Stimulated activated CD4-positive, alpha-beta T cell treated with anti-CD3 and anti-CD28 coated beads, Interleukin-12 subunit alpha, Interleukin-12 subunit beta, amount 100 ng/mL, for 24 hours (primary cell): ENCODE measurements at regions not wholly inside any gene's neighbourhood (a gene's known extent, or its start where the extent isn't known, plus 50 kb on each side); places are given as distances from the start of the nearest gene placed in this dataset.
A peak's percentile ranks its signal among the peaks of the same experiment; 100 is the strongest.
"Not testable (repeated sequence)": the region's sequence is repeated elsewhere in the genome, so short reads cannot be mapped to it uniquely, and the experiment has no call there.

Experiments
- DNase-seq, 2 experiments: peaks; one replicate each; pipeline ENCODE4 v3.0.0-alpha.2; 2020; ENCODE audit warnings: low read depth in 2 of 2

DNA sequence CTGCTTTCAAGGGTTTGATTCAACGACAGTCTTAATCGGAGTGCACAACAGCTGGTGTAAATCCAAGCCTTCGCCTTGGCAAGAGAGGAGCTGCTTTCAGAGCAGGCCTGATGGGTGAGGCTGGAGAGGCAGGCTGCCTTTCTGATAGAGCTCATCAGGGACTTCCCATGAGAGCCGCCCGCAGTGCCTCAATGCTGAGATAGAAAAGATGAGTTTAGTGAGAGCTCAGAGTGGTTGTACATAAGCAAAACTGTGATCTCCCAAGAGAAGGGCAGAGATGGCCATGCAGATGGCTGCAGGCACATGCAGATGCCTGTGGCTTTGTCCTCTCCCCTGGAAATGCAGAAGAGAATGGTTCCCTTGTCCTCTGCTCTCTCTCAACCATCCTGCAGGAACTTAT, 122.1 kb downstream of the ARL4C start:
- no peak for DNase-seq

DNA sequence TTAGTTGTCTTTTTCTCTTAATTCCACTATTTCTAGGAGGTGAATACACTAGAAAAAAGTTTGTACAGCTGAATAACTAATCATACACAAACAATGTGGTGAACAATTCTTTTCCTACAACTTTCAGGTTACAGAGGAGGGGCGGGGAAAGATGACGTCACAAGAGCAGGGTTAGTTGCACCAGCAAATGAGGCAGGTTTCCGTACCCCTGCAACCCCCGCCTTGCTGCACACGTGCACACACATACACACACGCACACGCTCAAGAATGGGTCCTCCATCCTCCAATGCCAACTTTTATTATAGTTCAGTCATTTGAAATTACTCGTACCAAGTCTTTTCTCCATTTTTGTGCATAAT, 122.8 kb downstream of the ARL4C start:
- no peak for DNase-seq

DNA sequence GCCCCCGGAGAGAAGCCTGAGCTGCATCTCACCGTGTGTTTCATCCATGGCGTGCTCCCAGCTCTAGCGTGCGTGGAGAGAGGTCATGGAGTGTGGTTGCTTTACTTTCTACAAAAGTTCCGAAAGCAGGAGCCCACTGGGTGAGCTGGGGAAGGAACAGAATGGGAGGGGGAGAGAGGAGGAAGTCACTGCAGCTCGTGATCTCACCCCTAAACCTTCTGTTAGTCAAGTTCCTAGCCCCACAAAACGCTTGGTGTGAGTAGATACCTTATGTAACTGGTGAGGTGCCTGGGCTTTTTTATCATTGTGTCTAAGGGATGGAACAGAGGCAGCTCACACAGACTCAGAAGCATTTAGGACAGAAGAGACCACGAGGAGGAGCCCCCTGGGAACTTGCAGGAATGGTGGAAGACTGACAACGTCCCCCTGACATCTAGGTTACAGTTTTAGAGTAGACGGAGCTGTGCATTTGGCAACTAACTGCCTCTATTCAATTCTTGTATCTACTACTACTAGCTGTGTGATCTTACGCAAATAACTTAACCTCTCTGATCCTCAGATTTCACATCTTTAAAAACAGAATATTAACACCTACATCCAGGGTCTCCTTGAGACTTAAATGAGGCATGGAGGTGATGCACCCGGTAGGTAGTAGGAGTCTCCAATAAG, 123.3 kb downstream of the ARL4C start:
- DNase-seq = no peak

DNA sequence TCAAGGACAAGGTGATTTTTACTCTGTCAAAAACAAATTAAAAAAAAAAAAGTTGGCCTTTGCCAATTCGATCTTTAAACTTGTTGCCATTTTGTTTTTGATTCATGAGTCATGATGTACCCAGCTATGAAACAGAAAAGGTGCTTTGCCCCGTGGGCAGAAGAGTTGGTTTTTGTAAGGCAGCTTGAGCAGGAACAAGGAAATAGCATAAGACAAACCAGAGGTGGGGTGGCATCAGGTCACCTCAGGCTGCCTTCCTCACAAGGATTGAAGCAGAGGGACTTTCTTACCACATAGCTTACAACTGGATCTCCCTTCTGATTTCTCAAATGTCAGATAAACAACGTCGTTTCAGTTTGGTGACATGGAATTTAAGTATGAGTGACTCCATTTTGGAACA, 123.8 kb downstream of the ARL4C start:
- no peak for DNase-seq

DNA sequence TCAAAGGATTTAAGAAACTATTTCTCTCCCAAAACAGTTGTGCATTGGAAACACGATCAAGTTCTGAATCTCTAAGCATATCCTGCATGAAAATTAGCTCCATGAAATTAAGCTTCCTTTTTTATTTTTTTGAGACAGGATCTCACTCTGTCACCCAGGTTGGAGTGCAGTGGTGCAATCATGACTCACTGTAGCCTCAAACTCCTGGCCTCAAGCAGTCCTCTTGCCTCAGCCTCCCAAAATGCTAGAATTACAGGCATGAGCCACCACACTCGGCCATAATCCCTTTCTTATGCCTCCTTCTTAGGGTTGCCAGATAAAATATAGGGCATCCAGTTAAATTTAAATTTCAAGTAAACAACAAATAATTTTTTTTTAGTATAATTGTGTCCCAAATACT, 124.4 kb downstream of the ARL4C start:
- DNase-seq = no peak

DNA sequence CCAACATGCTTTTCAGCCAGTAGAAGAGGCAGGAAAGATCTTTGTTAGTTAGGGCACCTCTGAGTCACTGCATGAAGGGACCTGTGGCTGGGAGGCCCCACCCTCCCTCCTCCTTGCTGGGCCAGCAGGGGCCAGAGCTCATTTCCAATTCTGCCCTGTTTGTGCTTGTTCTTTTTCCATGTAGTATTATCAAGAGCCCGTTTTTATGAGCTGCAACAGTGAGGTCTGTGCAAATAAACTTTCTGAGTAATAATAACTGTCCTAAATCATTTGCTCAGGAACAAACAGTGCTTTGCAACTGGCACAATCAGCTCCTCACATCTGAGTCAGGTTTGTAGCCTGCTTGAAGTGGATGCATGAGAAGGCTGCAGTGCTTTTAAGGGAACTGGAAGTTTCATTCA, 128.0 kb downstream of the ARL4C start:
- DNase-seq = peak; percentile 11 to 22

DNA sequence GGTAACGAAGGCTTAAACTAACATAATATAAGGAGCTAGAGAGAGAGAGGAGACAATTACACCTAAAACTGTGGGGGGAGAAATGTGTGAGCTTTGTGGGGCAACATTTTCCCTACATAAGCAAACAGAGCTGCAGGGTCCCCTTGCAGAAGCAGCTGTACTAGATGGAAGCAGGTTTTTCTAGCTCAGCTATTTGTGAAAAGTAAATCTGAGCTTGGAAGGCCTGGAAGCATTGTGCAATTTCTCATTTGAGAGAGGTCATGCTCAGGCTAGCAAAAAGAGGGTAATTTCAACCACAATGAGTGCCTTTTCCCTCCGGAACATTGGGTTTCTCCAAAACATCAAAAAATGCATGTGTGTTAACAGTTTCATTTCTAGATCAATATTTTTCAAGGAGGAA, 130.0 kb downstream of the ARL4C start:
- DNase-seq = no peak

DNA sequence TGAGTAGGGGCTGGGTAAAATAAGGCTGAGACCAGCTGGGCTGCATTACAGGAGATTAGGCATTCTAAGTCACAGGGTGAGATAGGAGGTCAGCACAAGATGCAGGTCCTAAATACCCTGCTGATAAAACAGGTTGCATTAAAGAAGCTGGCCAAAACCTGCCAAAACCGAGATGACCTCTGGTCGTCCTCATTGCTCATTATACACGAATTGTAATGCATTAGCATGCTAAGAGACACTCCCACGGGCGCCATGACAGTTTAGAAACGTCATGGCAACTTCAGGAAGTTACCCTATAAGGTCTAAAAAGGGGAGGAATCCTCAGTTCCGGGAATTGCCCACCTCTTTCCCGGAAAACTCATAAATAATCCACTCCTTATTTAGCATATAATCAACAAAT, 132.2 kb downstream of the ARL4C start:
- DNase-seq = no peak

DNA sequence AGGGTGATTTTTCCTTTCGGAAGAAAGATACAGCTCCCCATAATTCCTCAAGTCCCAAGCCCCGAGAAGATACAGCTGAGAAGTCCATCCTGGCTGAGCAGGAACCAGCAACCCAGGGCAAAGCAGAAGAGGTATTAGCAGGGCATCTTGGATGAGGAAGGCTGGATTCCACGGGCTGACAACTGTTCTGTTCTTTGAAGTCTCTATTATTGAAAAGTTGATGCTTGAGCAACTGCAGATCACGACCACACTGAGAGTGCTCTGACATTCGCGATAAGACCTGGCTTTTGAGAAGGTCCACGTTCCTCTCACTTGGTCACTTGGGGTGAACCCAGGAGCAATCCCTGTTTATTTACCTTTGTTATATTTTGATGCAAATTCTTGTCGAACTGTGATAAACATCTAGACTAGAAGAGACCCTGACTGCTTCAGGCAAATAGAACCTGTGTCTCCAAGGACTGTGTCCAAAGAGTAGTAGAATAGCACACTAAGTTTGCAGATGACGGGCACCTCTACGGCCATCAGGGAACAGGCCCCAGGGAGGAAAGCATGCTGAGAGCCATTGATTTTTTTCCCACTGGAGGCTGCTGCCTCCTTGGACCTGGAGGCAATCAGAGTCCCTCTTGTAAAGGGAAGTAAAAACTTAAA, 133.1 kb downstream of the ARL4C start:
- DNase-seq = no peak

DNA sequence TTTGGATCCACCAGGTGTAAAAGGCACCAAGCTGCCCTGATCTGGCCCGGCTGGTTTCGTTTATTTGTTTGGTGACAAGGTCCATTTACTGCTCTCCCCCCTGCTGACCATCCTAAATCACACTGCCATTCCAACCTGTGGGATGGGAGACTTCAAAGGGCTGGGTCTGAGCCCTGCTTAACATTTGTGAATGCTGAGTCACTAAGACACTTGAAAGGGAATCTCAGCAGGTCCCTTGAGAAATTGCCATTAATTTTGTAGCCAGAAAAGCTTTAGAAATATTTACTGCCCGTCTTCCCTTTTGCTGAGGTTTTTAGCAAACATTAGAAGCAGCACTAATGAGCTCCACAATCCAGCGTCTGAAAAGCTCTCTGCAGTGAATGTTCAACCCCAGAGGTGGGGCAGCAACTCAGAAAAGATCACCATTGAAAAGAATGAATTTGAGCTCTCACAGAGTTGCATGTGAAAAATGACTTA, 133.8 kb downstream of the ARL4C start:
- DNase-seq = no peak

DNA sequence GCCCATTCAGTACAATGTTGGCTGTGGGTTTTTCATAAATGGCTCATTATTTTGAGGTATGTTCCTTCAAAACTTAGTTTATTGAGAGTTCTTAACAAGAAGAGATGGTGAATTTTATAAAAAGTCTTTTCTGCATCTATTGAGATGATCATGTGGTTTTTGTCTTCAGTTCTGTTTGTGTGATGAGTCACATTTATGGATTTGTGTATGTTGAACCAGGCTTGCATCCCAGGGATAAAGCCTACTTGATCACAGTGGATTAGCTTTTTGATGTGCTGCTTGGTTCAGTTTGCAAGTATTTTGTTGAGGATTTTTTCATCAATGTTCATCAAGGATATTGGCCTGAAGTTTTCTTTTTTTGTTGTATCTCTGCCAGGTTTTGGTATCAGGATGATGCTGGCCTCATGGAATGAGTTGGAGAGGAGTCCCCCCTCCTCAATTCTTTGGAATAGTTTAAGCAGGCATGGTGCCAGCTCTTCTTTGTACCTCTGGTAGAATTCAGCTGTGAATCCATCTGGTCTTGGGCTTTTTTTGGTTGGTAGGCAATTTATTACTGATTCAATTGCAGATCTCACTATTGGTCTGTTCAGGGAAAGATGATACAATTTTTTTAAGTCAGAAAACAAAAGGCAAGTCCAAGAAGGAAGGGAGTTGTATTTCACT, 136.4 kb downstream of the ARL4C start:
- not testable (repeated sequence) for DNase-seq

DNA sequence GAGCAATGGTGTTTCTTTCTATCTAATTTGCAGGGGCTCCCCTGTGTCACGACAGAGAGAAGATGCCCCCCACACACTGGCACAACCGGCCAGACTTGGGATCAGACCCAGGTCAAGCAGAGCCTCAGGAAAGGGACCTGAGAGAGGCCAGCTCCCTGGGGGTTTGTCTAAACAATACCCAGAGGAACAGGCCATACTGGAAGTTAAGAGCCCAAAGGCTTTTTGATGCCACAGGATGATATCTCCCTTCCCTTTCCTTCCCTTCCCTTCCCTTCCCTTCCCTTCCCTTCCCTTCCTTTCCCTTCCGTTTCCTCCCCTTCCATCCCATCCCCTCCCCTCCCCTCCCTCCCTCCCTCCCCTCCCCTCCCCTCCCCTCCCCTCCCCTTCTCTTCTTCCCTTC, 139.2 kb downstream of the ARL4C start:
- no peak for DNase-seq

DNA sequence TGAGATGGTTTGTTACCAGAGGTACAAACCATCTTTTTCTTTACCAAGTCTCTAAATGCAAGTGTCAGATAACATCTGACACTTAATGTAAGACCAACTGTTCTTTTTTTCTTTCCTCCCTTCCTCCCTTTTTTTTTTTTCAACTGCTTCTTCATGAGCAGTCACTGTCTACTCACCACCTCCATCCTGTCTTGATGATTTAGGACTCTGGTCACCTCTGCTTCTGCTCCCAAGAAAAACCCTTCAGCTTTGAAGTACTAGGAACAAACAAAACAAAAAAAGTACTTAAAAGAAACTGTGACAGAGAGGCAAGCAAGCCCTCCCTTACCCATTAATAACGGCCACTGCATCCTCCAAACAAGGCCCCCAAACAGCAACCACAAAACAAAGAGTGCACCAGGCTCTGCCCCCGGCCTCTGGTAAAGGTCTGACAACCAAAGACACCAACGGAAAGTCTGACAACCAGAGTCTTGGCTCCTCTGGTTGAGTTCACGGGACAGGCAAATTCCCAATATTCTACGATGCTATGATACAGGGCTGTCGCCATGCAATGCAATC, 141.0 kb downstream of the ARL4C start:
- no peak for DNase-seq

DNA sequence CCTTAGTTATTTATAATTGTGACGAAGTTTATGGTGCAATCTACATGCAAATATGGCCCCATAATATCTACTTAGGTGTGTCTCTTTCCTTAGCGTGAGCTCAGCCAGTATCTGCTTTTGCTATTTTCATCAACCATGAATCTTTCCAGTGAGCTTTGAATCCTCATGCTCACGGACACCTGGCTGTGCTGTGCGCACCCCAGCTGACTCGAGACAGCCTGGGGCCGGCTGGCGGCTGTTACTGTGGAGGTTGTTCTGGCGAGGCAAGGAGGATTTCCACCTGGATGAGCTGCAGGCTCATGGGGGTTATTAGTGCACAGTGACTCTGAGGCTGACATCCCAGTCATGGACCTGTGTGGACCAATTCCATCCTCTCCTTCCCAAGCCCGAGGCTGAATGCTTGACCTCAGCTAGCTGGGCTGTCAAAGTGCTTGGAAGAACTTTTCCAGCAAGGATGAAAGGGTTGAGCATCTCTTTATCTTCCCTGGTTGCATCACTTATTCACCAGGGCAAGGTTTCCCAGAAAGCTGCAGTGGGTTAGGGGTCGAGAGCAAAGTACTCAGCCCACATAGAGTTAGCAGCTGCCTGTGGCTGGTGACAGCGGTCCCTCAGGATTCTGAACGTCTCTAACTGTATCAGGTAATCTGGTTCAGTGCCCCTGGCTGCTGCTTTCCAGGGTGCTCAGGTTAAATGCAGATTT, 141.7 kb downstream of the ARL4C start:
- no peak for DNase-seq

DNA sequence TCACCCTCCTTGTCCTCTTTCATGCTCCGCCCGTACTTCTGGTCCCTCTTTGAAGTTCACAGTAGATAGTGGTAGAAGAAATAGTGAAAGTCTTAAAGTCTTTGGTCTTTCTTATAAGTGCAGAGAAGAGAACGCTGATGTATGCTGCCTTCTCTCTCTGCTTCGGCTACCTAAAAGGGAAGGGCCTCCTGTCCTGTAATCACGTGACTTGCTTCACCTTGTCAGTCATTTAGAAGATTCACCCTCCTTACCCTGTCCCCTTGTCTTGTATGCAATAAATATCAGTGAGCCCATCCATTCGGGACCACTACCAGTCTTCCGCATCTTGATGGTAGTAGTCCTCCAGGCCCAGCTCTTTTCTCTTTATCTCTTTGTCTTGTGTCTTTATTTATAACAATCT, 144.6 kb downstream of the ARL4C start:
- no peak for DNase-seq

DNA sequence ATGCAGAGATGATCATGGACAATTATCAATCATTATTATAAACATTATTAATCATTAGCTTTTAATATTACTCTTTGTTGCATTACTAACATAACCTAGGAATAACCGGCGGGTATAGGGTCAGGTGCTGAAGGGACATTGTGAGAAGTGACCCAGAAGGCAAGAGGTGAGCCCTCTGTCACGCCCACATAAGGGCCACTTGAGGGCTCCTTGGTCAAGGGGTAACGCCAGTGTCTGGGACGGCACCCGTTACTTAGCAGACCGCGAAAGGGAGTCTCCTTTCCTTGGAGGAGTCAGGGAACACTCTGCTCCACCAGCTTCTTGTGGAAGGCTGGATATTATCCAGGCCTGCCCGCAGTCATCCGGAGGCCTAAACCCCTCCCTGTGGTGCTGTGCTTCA, 145.0 kb downstream of the ARL4C start:
- DNase-seq = not testable (repeated sequence)

DNA sequence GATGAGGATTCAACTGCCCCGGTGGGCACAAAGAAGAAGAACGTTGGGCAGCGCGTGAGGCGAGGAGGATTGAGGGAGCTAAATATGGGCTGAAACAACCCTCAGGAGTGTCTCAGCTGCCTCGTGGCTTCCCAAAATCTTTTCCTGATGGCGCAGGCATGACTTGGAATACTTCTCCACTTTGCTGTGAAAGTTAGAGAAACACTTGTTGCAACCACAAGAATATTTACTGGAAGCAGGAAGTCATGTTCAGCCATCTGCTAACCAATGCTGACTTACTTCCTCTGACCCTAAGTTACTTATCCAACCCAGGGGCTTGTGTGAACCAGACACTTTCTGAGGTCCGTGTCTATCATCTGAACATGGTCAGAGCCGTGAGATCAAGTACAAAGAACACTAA, 148.8 kb downstream of the ARL4C start:
- no peak for DNase-seq

DNA sequence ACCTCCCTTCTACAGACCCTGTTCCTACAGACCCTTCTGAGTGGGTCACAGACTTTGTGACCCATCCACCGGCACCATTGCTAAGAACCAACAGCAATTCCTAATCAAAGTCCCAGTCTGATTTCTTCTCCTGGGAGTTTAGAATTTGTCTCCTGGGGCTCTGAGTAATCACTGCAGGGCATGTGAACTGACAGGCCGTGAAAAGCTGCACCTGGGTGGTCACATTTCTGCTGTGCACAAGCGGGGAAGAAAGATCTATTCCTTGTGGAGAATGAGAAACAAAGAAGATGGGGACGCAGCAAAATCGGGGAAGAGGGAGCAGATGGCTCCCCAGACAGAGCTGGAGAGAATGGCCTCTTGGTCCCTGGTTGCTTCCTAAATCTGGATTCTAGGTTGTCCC, 151.0 kb downstream of the ARL4C start:
- no peak for DNase-seq

DNA sequence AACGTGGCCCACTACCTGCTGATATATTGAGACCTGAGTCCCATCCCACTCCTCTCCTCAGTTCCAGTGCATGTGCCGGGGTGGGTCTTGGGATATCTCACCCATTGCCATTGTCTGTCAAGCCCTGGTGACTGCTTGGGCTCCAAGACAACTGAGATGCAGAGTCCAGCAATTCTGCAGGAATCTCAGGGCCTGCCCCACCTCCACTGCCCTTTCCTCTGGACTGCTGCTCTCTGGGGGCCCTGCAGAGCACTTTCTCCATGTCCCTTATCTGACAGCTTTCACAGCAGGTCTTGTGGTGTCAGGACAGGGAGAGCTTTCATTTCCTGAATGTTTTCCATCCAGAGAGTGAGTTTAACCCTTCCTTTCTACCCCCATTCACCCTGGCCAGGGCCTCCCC, 152.9 kb downstream of the ARL4C start:
- DNase-seq = no peak

DNA sequence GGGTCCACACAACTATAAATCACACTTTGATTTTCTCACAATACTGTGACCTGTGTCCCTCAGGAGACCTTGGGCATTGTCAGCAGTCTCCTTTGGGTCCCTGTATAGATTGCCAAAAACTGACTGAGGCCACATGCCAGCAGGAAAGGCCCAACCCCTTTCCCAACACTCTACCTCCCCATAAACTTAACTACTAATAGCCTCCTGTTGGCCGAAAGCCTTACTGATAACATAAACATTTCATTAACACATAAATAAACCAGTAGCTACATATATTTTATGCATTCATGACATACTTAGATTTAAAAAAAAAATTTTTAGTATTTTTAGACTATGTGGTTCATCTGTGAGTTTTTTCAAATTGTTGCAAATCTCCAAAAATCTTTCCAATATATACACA, 153.5 kb downstream of the ARL4C start:
- no peak for DNase-seq

DNA sequence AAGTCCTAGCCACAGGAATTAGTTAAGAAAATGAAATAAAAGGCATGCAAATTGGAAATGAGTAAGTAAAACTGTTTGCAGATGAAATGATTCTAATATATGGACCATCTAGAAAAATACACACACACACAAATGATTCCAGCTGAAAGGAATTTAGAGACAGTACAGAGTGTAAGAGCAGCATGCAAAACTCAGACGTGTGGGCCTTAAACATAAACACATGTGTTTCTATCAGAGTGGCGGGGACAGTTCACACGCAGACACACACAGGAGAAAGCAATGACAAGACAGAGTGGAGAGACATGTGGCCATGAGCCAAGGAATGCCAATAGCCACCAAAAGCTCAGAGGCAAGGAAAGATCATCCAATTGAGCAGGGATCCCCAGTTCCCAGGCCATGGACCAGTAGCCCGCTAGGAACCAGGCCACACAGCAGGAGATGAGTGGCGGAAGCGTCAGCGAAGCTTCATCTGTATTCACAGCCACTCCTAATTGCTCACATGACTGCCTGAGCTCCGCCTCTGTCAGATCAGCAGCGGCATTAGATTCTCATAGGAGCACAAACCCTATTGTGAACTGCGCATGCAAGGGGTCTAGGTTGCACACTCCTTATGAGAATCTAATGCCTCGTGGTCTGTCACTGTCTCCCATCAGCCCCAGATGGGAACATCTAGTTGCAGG, 155.4 kb downstream of the ARL4C start:
- no peak for DNase-seq

DNA sequence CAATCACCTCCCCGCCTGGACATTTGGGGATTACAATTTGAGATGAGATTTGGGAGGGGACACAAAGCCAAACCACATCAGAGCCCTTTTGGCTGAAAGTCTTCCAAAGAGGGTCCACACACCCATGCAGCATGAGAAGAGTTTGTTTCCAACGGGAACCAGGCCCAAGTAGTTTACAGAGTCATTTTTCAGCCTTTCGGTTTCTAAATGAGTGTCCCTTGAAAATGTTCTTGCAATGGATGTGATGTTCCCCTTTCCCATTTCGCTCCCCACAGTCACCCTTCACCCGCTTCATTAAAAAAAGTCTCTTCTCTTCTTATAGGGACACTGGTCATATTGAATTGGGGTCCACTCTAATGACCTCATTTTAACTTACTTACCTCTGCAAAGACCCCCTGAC, 157.4 kb downstream of the ARL4C start:
- DNase-seq = no peak
